PC-9 (cell line): ENCODE measurements at regions not wholly inside any gene's neighbourhood (a gene's known extent, or its start where the extent isn't known, plus 50 kb on each side); places are given as distances from the start of the nearest gene placed in this dataset.

Experiments
- BruUV-seq: library from RNA; stranded (reverse); fragments of 400-500 nt; replicated peaks from 2 replicates; lab custom pipeline; 2021; lab: Mats Ljungman, UMichigan
- CTCF ChIA-PET: fragments of 300-600 bp; sonication (Branson Sonifier 250); formaldehyde crosslinking; loops from one replicate; lab custom pipeline; 2022; ENCODE audit warnings: antibody characterized with exemption; lab: Charles Lee
- POLR2A ChIA-PET: fragments of 300-600 bp; sonication (Branson Sonifier 250); formaldehyde crosslinking; loops from one replicate; lab custom pipeline; 2022; ENCODE audit warnings: antibody characterized with exemption; ENCODE audit not compliant: unreplicated experiment; lab: Charles Lee
- DNase-seq, 2 experiments: peaks; one replicate each; pipeline versions ENCODE4 v3.0.0 to v3.0.0-alpha.2; 2015 to 2022; ENCODE audit warnings: mixed read lengths in 1 of 2
- H2AFZ ChIP-seq: fragments of 200-600 bp; sonication (generic); 2 replicates; pipeline ENCODE4 v1.8.1; 2017; ENCODE audit warnings: antibody characterized with exemption
- H3F3A ChIP-seq: fragments of 200-600 bp; sonication (generic); 2 replicates; pipeline ENCODE4 v1.8.1; 2017; ENCODE audit warnings: antibody characterized with exemption, mild to moderate bottlenecking, low read depth; ENCODE audit not compliant: insufficient read depth
- H3K27ac ChIP-seq: fragments of 200-600 bp; sonication (generic); 2 replicates; pipeline ENCODE4 v1.6.1; 2016; ENCODE audit warnings: mixed run types
- H3K27me3 ChIP-seq: fragments of 200-600 bp; sonication (generic); 2 replicates; pipeline ENCODE4 v1.6.1; 2016; ENCODE audit warnings: low read depth, mixed run types; ENCODE audit not compliant: insufficient read depth
- H3K36me3 ChIP-seq: fragments of 200-600 bp; sonication (generic); 2 replicates; pipeline ENCODE4 v1.6.1; 2016; ENCODE audit warnings: low read depth, mixed run types
- H3K4me1 ChIP-seq: fragments of 200-600 bp; sonication (generic); replicated peaks from 2 replicates; pipeline ENCODE4 v1.6.1; 2016; ENCODE audit warnings: mixed run types; ENCODE audit not compliant: insufficient read depth
- H3K4me2 ChIP-seq: fragments of 200-600 bp; sonication (generic); 2 replicates; pipeline ENCODE4 v1.6.1; 2017; ENCODE audit warnings: mixed run types
- H3K4me3 ChIP-seq: fragments of 200-600 bp; sonication (generic); 2 replicates; pipeline ENCODE4 v1.6.1; 2016; ENCODE audit warnings: mixed run types
- H3K79me2 ChIP-seq: fragments of 200-600 bp; sonication (generic); 2 replicates; pipeline ENCODE4 v1.6.1; 2017; ENCODE audit warnings: low read depth, mixed run types
- H3K9me2 ChIP-seq: fragments of 200-600 bp; sonication (generic); 2 replicates; pipeline ENCODE4 v1.8.1; 2017; ENCODE audit warnings: mild to moderate bottlenecking; ENCODE audit not compliant: insufficient read depth
- H3K9me3 ChIP-seq: fragments of 200-600 bp; sonication (generic); 2 replicates; pipeline ENCODE4 v1.8.1; 2016; ENCODE audit warnings: low read depth; ENCODE audit not compliant: insufficient read depth
- H4K20me1 ChIP-seq: fragments of 200-600 bp; sonication (generic); 2 replicates; pipeline ENCODE4 v1.8.1; 2017; ENCODE audit not compliant: insufficient read depth
- EZH2 ChIP-seq: fragments of 200-600 bp; sonication (generic); IDR thresholded peaks from 2 replicates; pipeline ENCODE4 v1.8.0; 2017; ENCODE audit warnings: antibody characterized with exemption, low read depth
- intact Hi-C: fragments of 100-400 bp; cut with micrococcal nuclease; formaldehyde crosslinking; loops from one replicate; pipeline ENCODE4 v1.10.0; 2022; ENCODE audit not compliant: unreplicated experiment
- TF ChIP-seq, protein P1 (sequence below): fragments of 200-600 bp; sonication (generic); conservative IDR thresholded peaks from 2 replicates; pipeline ENCODE4 v1.6.1; 2017; ENCODE audit warnings: mixed run types, antibody characterized with exemption, mild to moderate bottlenecking, moderate library complexity

GRCh38 chr4:38560768-38561558, 103.0 kb upstream of the KLF3 start:
- intact Hi-C loops, result no loop called here
- TF ChIP-seq, protein P1, sequence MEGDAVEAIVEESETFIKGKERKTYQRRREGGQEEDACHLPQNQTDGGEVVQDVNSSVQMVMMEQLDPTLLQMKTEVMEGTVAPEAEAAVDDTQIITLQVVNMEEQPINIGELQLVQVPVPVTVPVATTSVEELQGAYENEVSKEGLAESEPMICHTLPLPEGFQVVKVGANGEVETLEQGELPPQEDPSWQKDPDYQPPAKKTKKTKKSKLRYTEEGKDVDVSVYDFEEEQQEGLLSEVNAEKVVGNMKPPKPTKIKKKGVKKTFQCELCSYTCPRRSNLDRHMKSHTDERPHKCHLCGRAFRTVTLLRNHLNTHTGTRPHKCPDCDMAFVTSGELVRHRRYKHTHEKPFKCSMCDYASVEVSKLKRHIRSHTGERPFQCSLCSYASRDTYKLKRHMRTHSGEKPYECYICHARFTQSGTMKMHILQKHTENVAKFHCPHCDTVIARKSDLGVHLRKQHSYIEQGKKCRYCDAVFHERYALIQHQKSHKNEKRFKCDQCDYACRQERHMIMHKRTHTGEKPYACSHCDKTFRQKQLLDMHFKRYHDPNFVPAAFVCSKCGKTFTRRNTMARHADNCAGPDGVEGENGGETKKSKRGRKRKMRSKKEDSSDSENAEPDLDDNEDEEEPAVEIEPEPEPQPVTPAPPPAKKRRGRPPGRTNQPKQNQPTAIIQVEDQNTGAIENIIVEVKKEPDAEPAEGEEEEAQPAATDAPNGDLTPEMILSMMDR, result no peak
- TF ChIP-seq EZH2, result no peak
- H3K79me2 ChIP-seq, result no peaks in the 10 kb centered on the region
- no peak overlapping the region for H3K27ac ChIP-seq
- no peak overlapping the region for H3K4me2 ChIP-seq
- no peaks in the 10 kb centered on the region for H3K27me3 ChIP-seq
- no peaks in the 10 kb centered on the region for H3K9me2 ChIP-seq
- no TSS peak for BruUV-seq
- H3F3A ChIP-seq, result no peaks in the 10 kb centered on the region
- H4K20me1 ChIP-seq, result no peaks in the 10 kb centered on the region
- no peak overlapping the region for H3K4me3 ChIP-seq
- no peaks in the 10 kb centered on the region for H3K36me3 ChIP-seq
- H3K9me3 ChIP-seq, result no peaks in the 10 kb centered on the region
- H3K4me1 ChIP-seq, result no peaks in the 10 kb centered on the region
- POLR2A ChIA-PET, result no interaction called here
- no peak for DNase-seq
- CTCF ChIA-PET, result no interaction called here
- H2AFZ ChIP-seq, result no peak overlapping the region

- Histone ChIP-seq H3K79me2 (no peaks in the 10 kb centered on the region), H3K36me3 (no peaks in the 10 kb centered on the region), H3K27me3 (no peaks in the 10 kb centered on the region), H2AFZ (no peak overlapping the region), H4K20me1 (no peaks in the 10 kb centered on the region), H3K4me2 (no peak overlapping the region), H3K4me3 (no peak overlapping the region), H3K27ac (no peak overlapping the region), H3K4me1 (peaks cover 8% of the 10 kb centered on the region; the same call in 1 of the 2 replicates), H3K9me3 (no peaks in the 10 kb centered on the region; the same call in 1 of the 2 replicates), H3K9me2 (no peaks in the 10 kb centered on the region), H3F3A (no peaks in the 10 kb centered on the region)
- intact Hi-C loops, result no loop called here
- ChIA-PET POLR2A (no interaction called here), CTCF (no interaction called here)
- TF ChIP-seq EZH2, result no peak
- TF ChIP-seq, protein P1, result no peak
- BruUV-seq, result no TSS peak
- no peak for DNase-seq
Measured at GRCh38 chr4:38562751-38563198, 101.2 kb upstream of the KLF3 start.

DNA sequence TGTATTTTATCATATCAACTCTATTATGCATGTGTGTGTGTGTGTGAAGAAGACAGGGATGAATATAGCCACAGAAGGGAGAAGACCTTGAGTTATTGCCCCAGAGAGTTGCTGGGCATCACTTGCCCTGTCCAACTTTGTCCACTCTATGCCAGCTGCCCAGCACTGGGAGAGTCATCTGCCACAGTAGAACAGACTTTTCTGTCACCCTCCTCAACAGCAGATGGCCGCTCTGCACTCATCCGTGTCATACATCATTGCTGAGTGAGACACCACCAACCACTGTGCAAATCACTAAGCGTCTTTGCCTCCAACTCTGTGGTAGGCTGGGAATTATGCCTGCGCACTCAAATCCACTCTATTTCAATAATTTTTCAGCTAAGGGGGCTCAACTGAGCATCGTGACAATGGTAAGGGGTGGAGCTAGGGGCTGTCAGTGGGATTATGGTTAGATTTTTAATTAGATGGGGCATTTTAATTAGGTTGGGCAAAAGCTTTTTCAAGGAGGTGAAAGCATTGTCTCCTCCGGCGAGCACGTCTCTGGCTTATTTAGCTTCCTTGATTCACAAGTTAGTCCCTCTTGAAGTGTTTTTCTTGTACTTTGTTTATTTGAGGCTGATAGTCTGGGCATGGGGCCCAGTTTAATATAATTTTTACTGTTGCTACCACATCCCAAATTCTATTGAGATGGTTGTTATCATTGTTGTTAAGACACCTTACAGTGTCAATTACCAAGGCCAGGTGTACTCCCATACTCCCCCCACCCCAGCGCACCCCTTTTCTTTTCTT, 100.1 kb upstream of the KLF3 start:
- CTCF ChIA-PET, result no interaction called here
- Histone ChIP-seq H4K20me1 (no peaks in the 10 kb centered on the region), H3K9me2 (no peaks in the 10 kb centered on the region), H2AFZ (no peak overlapping the region), H3K4me3 (no peak overlapping the region), H3K4me2 (no peak overlapping the region), H3F3A (no peaks in the 10 kb centered on the region), H3K36me3 (no peaks in the 10 kb centered on the region), H3K27ac (no peak overlapping the region), H3K9me3 (no peaks in the 10 kb centered on the region; the same call in 1 of the 2 replicates), H3K27me3 (no peaks in the 10 kb centered on the region), H3K4me1 (peaks cover 8% of the 10 kb centered on the region; the same call in 1 of the 2 replicates), H3K79me2 (no peaks in the 10 kb centered on the region)
- intact Hi-C loops, result no loop called here
- POLR2A ChIA-PET, result no interaction called here
- no TSS peak for BruUV-seq
- TF ChIP-seq, protein P1, result no peak
- DNase-seq, result no peak
